ENCODE measurements at regions not wholly inside any gene's neighbourhood (a gene's known extent, or its start where the extent isn't known, plus 50 kb on each side); places are given as distances from the start of the nearest gene placed in this dataset.

DNA sequence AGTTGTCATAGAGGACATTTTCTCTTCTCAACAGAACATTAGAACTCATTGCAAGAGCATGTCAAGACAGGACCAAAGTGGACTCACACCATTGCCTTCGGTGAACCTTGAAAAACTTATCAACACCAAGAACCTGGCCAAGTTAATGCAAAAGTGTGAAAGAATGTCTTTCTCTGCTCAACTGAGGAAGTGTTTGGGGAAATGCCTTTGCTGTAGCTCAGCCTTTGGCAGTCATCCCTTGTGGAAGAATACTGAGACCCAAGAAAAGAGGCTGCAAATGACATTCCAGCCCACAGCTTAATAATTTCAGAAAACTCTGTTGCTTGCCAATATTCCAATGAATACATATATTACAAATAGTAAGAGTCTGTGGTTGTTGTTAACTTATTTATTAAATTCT, 728.8 kb upstream of the PIK3C3 start:
- Histone ChIP-seq H3K9me3 (ENCODE audit: control insufficient read depth, low read length) (no peaks in the 10 kb centered on the region), H3K27ac (ENCODE audit: low read depth, low read length) (no peak overlapping the region), H3K36me3 (ENCODE audit: control insufficient read depth, insufficient read depth, low read length) (no peaks in the 10 kb centered on the region), H3K4me3 (ENCODE audit: low read length) (no peak overlapping the region), H3K4me1 (ENCODE audit: control insufficient read depth, insufficient read depth, low read length) (no peaks in the 10 kb centered on the region), H3K9ac (ENCODE audit: extremely low read depth, low read length, poor library complexity, severe bottlenecking) (no peak overlapping the region), H3K27me3 (ENCODE audit: control insufficient read depth, insufficient read depth, low read length, poor library complexity, severe bottlenecking) (no peaks in the 10 kb centered on the region)
- no peak for DNase-seq
- H3K27me3 Mint-ChIP-seq (ENCODE audit: insufficient read depth): no peaks in the 10 kb centered on the region
- no peaks in the 10 kb centered on the region for H3K36me3 Mint-ChIP-seq (ENCODE audit: low read depth)
- no peak overlapping the region for H3K27ac Mint-ChIP-seq
- peaks cover 8% of the 10 kb centered on the region for H3K4me1 Mint-ChIP-seq
- H3K4me3 Mint-ChIP-seq: no peak overlapping the region
- H3K9me3 Mint-ChIP-seq: no peaks in the 10 kb centered on the region
- 100% methylated on average over 1 of the region's 1 CpG; no CpG with 5 or more reads in 1 of the 2 experiments for WGBS, 2 experiments (ENCODE audit: insufficient coverage in 1 of 2, insufficient read length in 1 of 2)
- TF ChIP-seq, protein P1, sequence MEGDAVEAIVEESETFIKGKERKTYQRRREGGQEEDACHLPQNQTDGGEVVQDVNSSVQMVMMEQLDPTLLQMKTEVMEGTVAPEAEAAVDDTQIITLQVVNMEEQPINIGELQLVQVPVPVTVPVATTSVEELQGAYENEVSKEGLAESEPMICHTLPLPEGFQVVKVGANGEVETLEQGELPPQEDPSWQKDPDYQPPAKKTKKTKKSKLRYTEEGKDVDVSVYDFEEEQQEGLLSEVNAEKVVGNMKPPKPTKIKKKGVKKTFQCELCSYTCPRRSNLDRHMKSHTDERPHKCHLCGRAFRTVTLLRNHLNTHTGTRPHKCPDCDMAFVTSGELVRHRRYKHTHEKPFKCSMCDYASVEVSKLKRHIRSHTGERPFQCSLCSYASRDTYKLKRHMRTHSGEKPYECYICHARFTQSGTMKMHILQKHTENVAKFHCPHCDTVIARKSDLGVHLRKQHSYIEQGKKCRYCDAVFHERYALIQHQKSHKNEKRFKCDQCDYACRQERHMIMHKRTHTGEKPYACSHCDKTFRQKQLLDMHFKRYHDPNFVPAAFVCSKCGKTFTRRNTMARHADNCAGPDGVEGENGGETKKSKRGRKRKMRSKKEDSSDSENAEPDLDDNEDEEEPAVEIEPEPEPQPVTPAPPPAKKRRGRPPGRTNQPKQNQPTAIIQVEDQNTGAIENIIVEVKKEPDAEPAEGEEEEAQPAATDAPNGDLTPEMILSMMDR (conservative IDR thresholded peaks at IDR 0.05): no peak

DNA sequence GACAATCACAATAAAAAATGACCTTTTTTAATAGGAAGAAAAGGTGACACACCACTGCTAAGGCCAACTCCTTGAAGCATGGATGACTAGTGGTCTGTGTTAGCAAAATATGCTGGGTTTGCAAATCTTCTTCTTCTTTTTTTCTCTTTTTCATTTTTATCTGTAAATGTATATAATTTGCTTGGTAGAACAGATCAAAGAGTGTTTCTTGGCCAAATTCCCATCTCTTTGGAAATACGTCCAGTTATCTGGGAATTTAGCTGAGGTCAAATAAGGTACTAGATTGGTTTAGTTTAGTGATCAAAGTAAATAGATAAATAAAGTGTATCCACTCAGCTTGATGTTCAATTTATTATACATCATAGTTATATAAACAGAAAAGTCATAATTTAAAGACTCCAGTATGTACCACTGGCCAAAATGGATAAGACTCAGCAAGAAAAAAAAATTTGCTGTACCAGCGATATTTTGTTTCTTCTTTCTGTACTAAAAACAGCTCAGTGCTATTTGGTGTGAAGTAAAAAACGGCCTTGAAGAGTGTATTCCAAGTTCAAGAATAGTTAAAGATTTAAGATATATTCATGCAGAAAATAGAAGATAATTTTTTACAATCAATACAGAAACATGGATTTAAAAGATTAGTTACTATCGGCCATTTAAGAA, 738.6 kb upstream of the PIK3C3 start:
- Histone ChIP-seq H3K9me3 (ENCODE audit: control insufficient read depth, low read length) (no peaks in the 10 kb centered on the region), H3K27me3 (ENCODE audit: control insufficient read depth, insufficient read depth, low read length, poor library complexity, severe bottlenecking) (no peaks in the 10 kb centered on the region), H3K4me3 (ENCODE audit: low read length) (no peak overlapping the region), H3K27ac (ENCODE audit: low read depth, low read length) (no peak overlapping the region), H3K4me1 (ENCODE audit: control insufficient read depth, insufficient read depth, low read length) (no peaks in the 10 kb centered on the region), H3K36me3 (ENCODE audit: control insufficient read depth, insufficient read depth, low read length) (no peaks in the 10 kb centered on the region), H3K9ac (ENCODE audit: extremely low read depth, low read length, poor library complexity, severe bottlenecking) (no peak overlapping the region)
- no peaks in the 10 kb centered on the region for H3K36me3 Mint-ChIP-seq (ENCODE audit: low read depth)
- H3K9me3 Mint-ChIP-seq: no peaks in the 10 kb centered on the region
- TF ChIP-seq, protein P1 (conservative IDR thresholded peaks at IDR 0.05): no peak
- no peak for DNase-seq
- H3K27ac Mint-ChIP-seq: no peak overlapping the region
- no peaks in the 10 kb centered on the region for H3K4me1 Mint-ChIP-seq
- no peak overlapping the region for H3K4me3 Mint-ChIP-seq
- H3K27me3 Mint-ChIP-seq (ENCODE audit: insufficient read depth): no peaks in the 10 kb centered on the region
- 90 to 100% methylated on average over 2 to 4 of the region's 4 CpGs for WGBS, 2 experiments (ENCODE audit: insufficient coverage in 1 of 2, insufficient read length in 1 of 2)

DNA sequence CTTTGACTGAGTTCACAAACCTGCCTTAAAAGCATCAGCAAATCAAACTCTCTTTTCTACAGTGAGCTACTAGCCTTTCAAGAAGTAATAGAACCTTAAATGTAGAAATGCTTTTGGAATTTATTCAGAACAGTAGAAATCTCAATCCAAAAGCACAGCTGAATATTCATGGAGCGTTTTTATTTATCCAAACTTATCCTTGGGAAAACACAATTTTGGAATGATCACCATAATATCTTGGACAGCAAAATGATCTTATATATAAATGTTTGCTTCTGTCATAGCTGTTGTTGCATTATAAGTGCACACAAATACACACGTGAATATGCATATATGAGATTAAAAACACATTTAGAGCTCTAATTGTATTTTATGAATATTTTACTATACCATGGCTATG, 747.3 kb upstream of the PIK3C3 start:
- 100% methylated on average over 1 of the region's 2 CpGs; no CpG with 5 or more reads in 1 of the 2 experiments for WGBS, 2 experiments (ENCODE audit: insufficient coverage in 1 of 2, insufficient read length in 1 of 2)
- Histone ChIP-seq H3K4me1 (ENCODE audit: control insufficient read depth, insufficient read depth, low read length) (no peaks in the 10 kb centered on the region), H3K27me3 (ENCODE audit: control insufficient read depth, insufficient read depth, low read length, poor library complexity, severe bottlenecking) (no peaks in the 10 kb centered on the region), H3K36me3 (ENCODE audit: control insufficient read depth, insufficient read depth, low read length) (no peaks in the 10 kb centered on the region), H3K27ac (ENCODE audit: low read depth, low read length) (no peak overlapping the region), H3K9ac (ENCODE audit: extremely low read depth, low read length, poor library complexity, severe bottlenecking) (no peak overlapping the region), H3K4me3 (ENCODE audit: low read length) (no peak overlapping the region), H3K9me3 (ENCODE audit: control insufficient read depth, low read length) (no peaks in the 10 kb centered on the region)
- Mint-ChIP-seq H3K9me3 (no peaks in the 10 kb centered on the region), H3K27ac (no peak overlapping the region), H3K4me3 (no peak overlapping the region), H3K36me3 (ENCODE audit: low read depth) (no peaks in the 10 kb centered on the region), H3K27me3 (ENCODE audit: insufficient read depth) (no peaks in the 10 kb centered on the region), H3K4me1 (no peaks in the 10 kb centered on the region)
- no peak for DNase-seq
- TF ChIP-seq, protein P1 (conservative IDR thresholded peaks at IDR 0.05): no peak

Data from endodermal cell (in vitro differentiated cells).